ENCODE measurements at regions not wholly inside any gene's neighbourhood (a gene's known extent, or its start where the extent isn't known, plus 50 kb on each side); places are given as distances from the start of the nearest gene placed in this dataset.

GRCh38 chr10:29184205-29185000 is 104.5 kb upstream of the LYZL1 start:
- Mint-ChIP-seq H3K9me3 (no peaks in the 10 kb centered on the region), H3K4me3 (no peak overlapping the region), H3K4me1 (no peaks in the 10 kb centered on the region), H3K36me3 (no peaks in the 10 kb centered on the region), H3K27ac (no peak overlapping the region), H3K27me3 (peaks cover 6% of the 10 kb centered on the region)
- ATAC-seq (ENCODE audit: low read depth) (no peak), DNase-seq (no peak)
- POLR2A ChIA-PET: no interaction called here

GRCh38 chr10:29185050-29185449 is 103.8 kb upstream of the LYZL1 start:
- POLR2A ChIA-PET: no interaction called here
- Mint-ChIP-seq H3K9me3 (no peaks in the 10 kb centered on the region), H3K36me3 (no peaks in the 10 kb centered on the region), H3K4me3 (no peak overlapping the region), H3K27me3 (peaks cover 6% of the 10 kb centered on the region), H3K27ac (no peak overlapping the region), H3K4me1 (no peaks in the 10 kb centered on the region)
- ATAC-seq (ENCODE audit: low read depth) (no peak), DNase-seq (no peak)

GRCh38 chr10:29186221-29186620 is 102.6 kb upstream of the LYZL1 start:
- Mint-ChIP-seq H3K4me1 (no peaks in the 10 kb centered on the region), H3K9me3 (no peaks in the 10 kb centered on the region), H3K27ac (no peak overlapping the region), H3K4me3 (no peak overlapping the region), H3K27me3 (peaks cover 8% of the 10 kb centered on the region), H3K36me3 (no peaks in the 10 kb centered on the region)
- POLR2A ChIA-PET: no interaction called here
- no peak for DNase-seq
- ATAC-seq (ENCODE audit: low read depth): no peak

GRCh38 chr10:29189256-29189655 is 99.6 kb upstream of the LYZL1 start:
- Mint-ChIP-seq H3K27ac (no peak overlapping the region), H3K27me3 (peaks cover 7% of the 10 kb centered on the region), H3K4me1 (no peaks in the 10 kb centered on the region), H3K4me3 (no peak overlapping the region), H3K9me3 (no peaks in the 10 kb centered on the region), H3K36me3 (no peaks in the 10 kb centered on the region)
- ATAC-seq (ENCODE audit: low read depth): no peak
- no peak for DNase-seq
- POLR2A ChIA-PET: no interaction called here

- no peaks in the 10 kb centered on the region for H3K4me1 Mint-ChIP-seq
- DNase-seq (no peak), ATAC-seq (ENCODE audit: low read depth) (no peak)
- H3K36me3 Mint-ChIP-seq: no peaks in the 10 kb centered on the region
- H3K9me3 Mint-ChIP-seq: no peaks in the 10 kb centered on the region
- peaks cover 7% of the 10 kb centered on the region for H3K27me3 Mint-ChIP-seq
- no peak overlapping the region for H3K4me3 Mint-ChIP-seq
- POLR2A ChIA-PET: no interaction called here
- H3K27ac Mint-ChIP-seq: no peak overlapping the region
These were observed 97.2 kb upstream of the LYZL1 start for GRCh38 chr10:29191674-29192073.

- H3K27me3 Mint-ChIP-seq: peaks cover 15% of the 10 kb centered on the region
- no peak overlapping the region for H3K4me3 Mint-ChIP-seq
- no peaks in the 10 kb centered on the region for H3K9me3 Mint-ChIP-seq
These were observed 89.5 kb upstream of the LYZL1 start for GRCh38 chr10:29199339-29199738.

GRCh38 chr10:29199941-29200679 is 88.8 kb upstream of the LYZL1 start:
- H3K9me3 Mint-ChIP-seq: no peaks in the 10 kb centered on the region
- ATAC-seq (ENCODE audit: low read depth): no peak

More at GRCh38 chr10:29199339-29199738, 89.5 kb upstream of the LYZL1 start:
- no peaks in the 10 kb centered on the region for H3K4me1 Mint-ChIP-seq
- ATAC-seq (ENCODE audit: low read depth): no peak
- POLR2A ChIA-PET: no interaction called here
- DNase-seq: no peak
- H3K36me3 Mint-ChIP-seq: no peaks in the 10 kb centered on the region
- H3K27ac Mint-ChIP-seq: no peak overlapping the region

GRCh38 chr10:29202386-29202940 is 86.4 kb upstream of the LYZL1 start:
- no peak overlapping the region for H3K4me3 Mint-ChIP-seq
- H3K9me3 Mint-ChIP-seq: no peaks in the 10 kb centered on the region
- POLR2A ChIA-PET: no interaction called here
- no peaks in the 10 kb centered on the region for H3K36me3 Mint-ChIP-seq
- peaks cover 17% of the 10 kb centered on the region for H3K27me3 Mint-ChIP-seq
- no peak overlapping the region for H3K27ac Mint-ChIP-seq
- ATAC-seq (ENCODE audit: low read depth) (no peak), DNase-seq (no peak)
- H3K4me1 Mint-ChIP-seq: no peaks in the 10 kb centered on the region

More at GRCh38 chr10:29199941-29200679, 88.8 kb upstream of the LYZL1 start:
- Mint-ChIP-seq H3K4me3 (no peak overlapping the region), H3K27me3 (peaks cover 15% of the 10 kb centered on the region), H3K4me1 (no peaks in the 10 kb centered on the region), H3K27ac (no peak overlapping the region), H3K36me3 (no peaks in the 10 kb centered on the region)
- POLR2A ChIA-PET: no interaction called here
- no peak for DNase-seq

- H3K27ac Mint-ChIP-seq: no peak overlapping the region
- no peak for DNase-seq
- H3K9me3 Mint-ChIP-seq: no peaks in the 10 kb centered on the region
- H3K4me3 Mint-ChIP-seq: no peak overlapping the region
- H3K27me3 Mint-ChIP-seq: peaks cover 14% of the 10 kb centered on the region
- POLR2A ChIA-PET: no interaction called here
- no peaks in the 10 kb centered on the region for H3K36me3 Mint-ChIP-seq
- ATAC-seq (ENCODE audit: low read depth): no peak
- no peaks in the 10 kb centered on the region for H3K4me1 Mint-ChIP-seq
These were observed 85.4 kb upstream of the LYZL1 start for GRCh38 chr10:29203432-29203831.

- ATAC-seq (ENCODE audit: low read depth): no peak
- Mint-ChIP-seq H3K36me3 (no peaks in the 10 kb centered on the region), H3K9me3 (no peaks in the 10 kb centered on the region), H3K27me3 (peaks cover 14% of the 10 kb centered on the region), H3K4me1 (no peaks in the 10 kb centered on the region), H3K27ac (no peak overlapping the region), H3K4me3 (no peak overlapping the region)
- POLR2A ChIA-PET: no interaction called here
- DNase-seq: no peak
These were observed 84.6 kb upstream of the LYZL1 start for GRCh38 chr10:29204070-29204800.

- H3K27ac Mint-ChIP-seq: no peak overlapping the region
- peaks cover 14% of the 10 kb centered on the region for H3K27me3 Mint-ChIP-seq
- H3K4me3 Mint-ChIP-seq: no peak overlapping the region
- H3K9me3 Mint-ChIP-seq: peaks cover 5% of the 10 kb centered on the region
- DNase-seq (no peak), ATAC-seq (ENCODE audit: low read depth) (no peak)
- no peaks in the 10 kb centered on the region for H3K36me3 Mint-ChIP-seq
- no peaks in the 10 kb centered on the region for H3K4me1 Mint-ChIP-seq
- POLR2A ChIA-PET: no interaction called here
These were observed 83.1 kb upstream of the LYZL1 start for GRCh38 chr10:29205787-29206186.

- H3K36me3 Mint-ChIP-seq: no peaks in the 10 kb centered on the region
- no peak overlapping the region for H3K4me3 Mint-ChIP-seq
- no peaks in the 10 kb centered on the region for H3K4me1 Mint-ChIP-seq
- H3K27me3 Mint-ChIP-seq: peaks cover 4% of the 10 kb centered on the region
- ATAC-seq (ENCODE audit: low read depth) (no peak), DNase-seq (no peak)
- H3K27ac Mint-ChIP-seq: no peak overlapping the region
- POLR2A ChIA-PET: no interaction called here
- H3K9me3 Mint-ChIP-seq: peaks cover 5% of the 10 kb centered on the region
These were observed 80.0 kb upstream of the LYZL1 start for GRCh38 chr10:29208845-29209244.

- Mint-ChIP-seq H3K27me3 (peaks cover 2% of the 10 kb centered on the region), H3K36me3 (no peaks in the 10 kb centered on the region), H3K4me3 (no peak overlapping the region), H3K27ac (no peak overlapping the region), H3K4me1 (no peaks in the 10 kb centered on the region), H3K9me3 (peaks cover 5% of the 10 kb centered on the region)
- POLR2A ChIA-PET: no interaction called here
- DNase-seq (no peak), ATAC-seq (ENCODE audit: low read depth) (no peak)
These were observed 79.0 kb upstream of the LYZL1 start for GRCh38 chr10:29209830-29210229.
